HUES48 (cell line): ENCODE measurements at regions not wholly inside any gene's neighbourhood (a gene's known extent, or its start where the extent isn't known, plus 50 kb on each side); places are given as distances from the start of the nearest gene placed in this dataset.
A peak's percentile ranks its signal among the peaks of the same experiment; 100 is the strongest.

Experiments
- H3K27ac ChIP-seq: one replicate; pipeline ENCODE4 v1.7.0; 2013; ENCODE audit warnings: low read depth, low read length, inconsistent platforms
- H3K27me3 ChIP-seq: 2 replicates; pipeline ENCODE4 v1.6.1; 2013; ENCODE audit warnings: mild to moderate bottlenecking, low read length; ENCODE audit not compliant: control insufficient read depth, insufficient read depth
- H3K36me3 ChIP-seq: 2 replicates; pipeline ENCODE4 v1.6.1; 2013; ENCODE audit warnings: low read length; ENCODE audit not compliant: control insufficient read depth, insufficient read depth
- H3K4me1 ChIP-seq: 2 replicates; pipeline ENCODE4 v1.6.1; 2013; ENCODE audit warnings: mild to moderate bottlenecking, low read length; ENCODE audit not compliant: control insufficient read depth, insufficient read depth
- H3K4me3 ChIP-seq: 2 replicates; pipeline ENCODE4 v1.5.1; 2013; ENCODE audit warnings: mild to moderate bottlenecking, low read depth, low read length
- H3K9ac ChIP-seq: 2 replicates; pipeline ENCODE4 v1.6.1; 2013; ENCODE audit warnings: mild to moderate bottlenecking, low read depth, low read length, moderate library complexity
- H3K9me3 ChIP-seq: 2 replicates; pipeline ENCODE4 v1.6.1; 2013; ENCODE audit warnings: low read length; ENCODE audit not compliant: control insufficient read depth, insufficient read depth

- no peak overlapping the region for H3K9ac ChIP-seq
- H3K36me3 ChIP-seq: no peaks in the 10 kb centered on the region
- H3K4me3 ChIP-seq: no peak overlapping the region
- H3K27me3 ChIP-seq: no peaks in the 10 kb centered on the region
- H3K27ac ChIP-seq: no peak overlapping the region
- H3K9me3 ChIP-seq: no peaks in the 10 kb centered on the region
- H3K4me1 ChIP-seq: peaks cover 9% of the 10 kb centered on the region; the same call in 1 of the 2 replicates
Measured at GRCh38 chr4:133668061-133668851, 519.2 kb downstream of the PCDH10 start.

GRCh38 chr4:133647206-133647605, 498.1 kb downstream of the PCDH10 start:
- Histone ChIP-seq H3K9ac (no peak overlapping the region), H3K27me3 (no peaks in the 10 kb centered on the region), H3K4me1 (no peaks in the 10 kb centered on the region; the same call in 1 of the 2 replicates), H3K27ac (no peak overlapping the region), H3K36me3 (no peaks in the 10 kb centered on the region), H3K9me3 (no peaks in the 10 kb centered on the region), H3K4me3 (no peak overlapping the region)

GRCh38 chr4:133641191-133641590, 492.1 kb downstream of the PCDH10 start:
- Histone ChIP-seq H3K27me3 (no peaks in the 10 kb centered on the region), H3K9ac (no peak overlapping the region), H3K36me3 (no peaks in the 10 kb centered on the region), H3K4me3 (no peak overlapping the region), H3K9me3 (no peaks in the 10 kb centered on the region), H3K27ac (peak overlapping the region; percentile 68), H3K4me1 (peaks cover 13% of the 10 kb centered on the region)

- H3K27ac ChIP-seq: no peak overlapping the region
- no peaks in the 10 kb centered on the region for H3K36me3 ChIP-seq
- peaks cover 3% of the 10 kb centered on the region for H3K9me3 ChIP-seq
- H3K27me3 ChIP-seq: no peaks in the 10 kb centered on the region
- no peak overlapping the region for H3K4me3 ChIP-seq
- H3K4me1 ChIP-seq: peaks cover 13% of the 10 kb centered on the region
- no peak overlapping the region for H3K9ac ChIP-seq
Measured at GRCh38 chr4:133638751-133639150, 489.7 kb downstream of the PCDH10 start.

GRCh38 chr4:133637161-133637560, 488.1 kb downstream of the PCDH10 start:
- Histone ChIP-seq H3K27me3 (no peaks in the 10 kb centered on the region), H3K9ac (no peak overlapping the region), H3K36me3 (no peaks in the 10 kb centered on the region), H3K27ac (no peak overlapping the region), H3K4me3 (no peak overlapping the region), H3K9me3 (peaks cover 3% of the 10 kb centered on the region), H3K4me1 (peaks cover 13% of the 10 kb centered on the region)

- H3K27ac ChIP-seq: no peak overlapping the region
- no peak overlapping the region for H3K9ac ChIP-seq
- H3K4me1 ChIP-seq: peaks cover 25% of the 10 kb centered on the region
- H3K36me3 ChIP-seq: no peaks in the 10 kb centered on the region
- H3K4me3 ChIP-seq: no peak overlapping the region
- no peaks in the 10 kb centered on the region for H3K9me3 ChIP-seq
- H3K27me3 ChIP-seq: no peaks in the 10 kb centered on the region
Measured at GRCh38 chr4:133624744-133625143, 475.6 kb downstream of the PCDH10 start.

GRCh38 chr4:133623847-133624246, 474.8 kb downstream of the PCDH10 start:
- H3K27ac ChIP-seq: no peak overlapping the region
- peaks cover 25% of the 10 kb centered on the region for H3K4me1 ChIP-seq
- no peak overlapping the region for H3K4me3 ChIP-seq

GRCh38 chr4:133621628-133622027, 472.5 kb downstream of the PCDH10 start:
- Histone ChIP-seq H3K36me3 (no peaks in the 10 kb centered on the region), H3K4me3 (no peak overlapping the region), H3K9me3 (no peaks in the 10 kb centered on the region), H3K9ac (no peak overlapping the region), H3K4me1 (peaks cover 25% of the 10 kb centered on the region), H3K27me3 (no peaks in the 10 kb centered on the region), H3K27ac (no peak overlapping the region)

More at GRCh38 chr4:133623847-133624246, 474.8 kb downstream of the PCDH10 start:
- H3K27me3 ChIP-seq: no peaks in the 10 kb centered on the region
- H3K36me3 ChIP-seq: no peaks in the 10 kb centered on the region
- no peaks in the 10 kb centered on the region for H3K9me3 ChIP-seq
- H3K9ac ChIP-seq: no peak overlapping the region

GRCh38 chr4:133620555-133620954, 471.5 kb downstream of the PCDH10 start:
- Histone ChIP-seq H3K9me3 (no peaks in the 10 kb centered on the region), H3K4me3 (no peak overlapping the region), H3K9ac (no peak overlapping the region), H3K27me3 (no peaks in the 10 kb centered on the region), H3K36me3 (no peaks in the 10 kb centered on the region), H3K4me1 (peaks cover 23% of the 10 kb centered on the region), H3K27ac (no peak overlapping the region)

GRCh38 chr4:133618963-133619362, 469.9 kb downstream of the PCDH10 start:
- Histone ChIP-seq H3K4me3 (no peak overlapping the region), H3K4me1 (peaks cover 8% of the 10 kb centered on the region), H3K36me3 (no peaks in the 10 kb centered on the region)

GRCh38 chr4:133600008-133600407, 450.9 kb downstream of the PCDH10 start:
- Histone ChIP-seq H3K4me1 (peaks cover 3% of the 10 kb centered on the region; the same call in 1 of the 2 replicates), H3K9ac (no peak overlapping the region), H3K4me3 (no peak overlapping the region), H3K27ac (no peak overlapping the region), H3K9me3 (no peaks in the 10 kb centered on the region), H3K36me3 (no peaks in the 10 kb centered on the region), H3K27me3 (no peaks in the 10 kb centered on the region)

More at GRCh38 chr4:133618963-133619362, 469.9 kb downstream of the PCDH10 start:
- no peaks in the 10 kb centered on the region for H3K9me3 ChIP-seq
- no peak overlapping the region for H3K9ac ChIP-seq
- H3K27ac ChIP-seq: no peak overlapping the region
- H3K27me3 ChIP-seq: no peaks in the 10 kb centered on the region
